HUES64 (cell line): ENCODE measurements at regions not wholly inside any gene's neighbourhood (a gene's known extent, or its start where the extent isn't known, plus 50 kb on each side); places are given as distances from the start of the nearest gene placed in this dataset.

Experiments used
- H3K27ac ChIP-seq: 2 replicates; pipeline ENCODE4 v1.7.0; 2013; ENCODE audit warnings: low read depth, low read length, inconsistent platforms
- H3K27me3 ChIP-seq: 2 replicates; pipeline ENCODE4 v1.6.1; 2013; ENCODE audit warnings: mild to moderate bottlenecking, low read length; ENCODE audit not compliant: insufficient read depth
- H3K36me3 ChIP-seq: 2 replicates; pipeline ENCODE4 v1.6.1; 2013; ENCODE audit warnings: mild to moderate bottlenecking, low read length; ENCODE audit not compliant: insufficient read depth
- H3K4me1 ChIP-seq: 2 replicates; pipeline ENCODE4 v1.6.1; 2013; ENCODE audit warnings: mild to moderate bottlenecking, low read length, moderate library complexity; ENCODE audit not compliant: insufficient read depth
- H3K4me3 ChIP-seq: 2 replicates; pipeline ENCODE4 v1.5.1; 2013; ENCODE audit warnings: mild to moderate bottlenecking, low read length, moderate library complexity
- H3K9ac ChIP-seq: 2 replicates; pipeline ENCODE4 v1.6.1; 2013; ENCODE audit warnings: mild to moderate bottlenecking, low read depth, low read length
- H3K9me3 ChIP-seq: 2 replicates; pipeline ENCODE4 v1.6.1; 2013; ENCODE audit warnings: low read depth, low read length; ENCODE audit not compliant: insufficient read depth
- WGBS: fragments of 150-250, 120-280 bp; methylation state at CpG from one replicate; pipeline ENCODE4 v1.1.7; 2013; ENCODE audit warnings: missing lambda C conversion rate; 5-methylcytosine and 5-hydroxymethylcytosine counted together

- Histone ChIP-seq H3K27ac (no peak overlapping the region), H3K4me1 (no peaks in the 10 kb centered on the region), H3K9ac (no peak overlapping the region), H3K36me3 (no peaks in the 10 kb centered on the region), H3K27me3 (no peaks in the 10 kb centered on the region), H3K4me3 (no peak overlapping the region), H3K9me3 (0 out of 2 replicates have a peak, but pooled peaks cover 5% of the 10 kb centered on the region)
- 91% methylated on average over 2 of the region's 2 CpGs for WGBS
These were observed 481.6 kb upstream of the MYT1L start for GRCh38 chr2:2812648-2813047.

GRCh38 chr2:2812117-2812516, 481.0 kb upstream of the MYT1L start:
- Histone ChIP-seq H3K9me3 (0 out of 2 replicates have a peak, but pooled peaks cover 5% of the 10 kb centered on the region), H3K27me3 (no peaks in the 10 kb centered on the region), H3K4me1 (no peaks in the 10 kb centered on the region), H3K36me3 (no peaks in the 10 kb centered on the region), H3K9ac (no peak overlapping the region), H3K4me3 (no peak overlapping the region), H3K27ac (no peak overlapping the region)
- 66% methylated on average over 3 of the region's 3 CpGs for WGBS

GRCh38 chr2:2810504-2810903, 479.4 kb upstream of the MYT1L start:
- H3K27me3 ChIP-seq = no peaks in the 10 kb centered on the region
- 0 out of 2 replicates have a peak, but pooled peaks cover 5% of the 10 kb centered on the region for H3K9me3 ChIP-seq
- H3K27ac ChIP-seq = no peak overlapping the region
- H3K36me3 ChIP-seq = no peaks in the 10 kb centered on the region
- H3K9ac ChIP-seq = no peak overlapping the region
- 81% methylated on average over 6 of the region's 6 CpGs for WGBS
- no peak overlapping the region for H3K4me3 ChIP-seq
- no peaks in the 10 kb centered on the region for H3K4me1 ChIP-seq

GRCh38 chr2:2809771-2810170, 478.7 kb upstream of the MYT1L start:
- Histone ChIP-seq H3K9me3 (0 out of 2 replicates have a peak, but pooled peaks cover 5% of the 10 kb centered on the region), H3K9ac (no peak overlapping the region), H3K4me1 (no peaks in the 10 kb centered on the region), H3K4me3 (no peak overlapping the region), H3K27ac (no peak overlapping the region), H3K27me3 (no peaks in the 10 kb centered on the region), H3K36me3 (no peaks in the 10 kb centered on the region)
- WGBS = 95% methylated on average over 7 of the region's 7 CpGs

- Histone ChIP-seq H3K9me3 (no peaks in the 10 kb centered on the region; the same call in 1 of the 2 replicates), H3K27ac (no peak overlapping the region), H3K9ac (no peak overlapping the region), H3K4me1 (no peaks in the 10 kb centered on the region), H3K27me3 (no peaks in the 10 kb centered on the region), H3K36me3 (no peaks in the 10 kb centered on the region), H3K4me3 (no peak overlapping the region)
- WGBS = 81% methylated on average over 7 of the region's 7 CpGs
These were observed 477.5 kb upstream of the MYT1L start for GRCh38 chr2:2808551-2809058.

- H3K9ac ChIP-seq = no peak overlapping the region
- H3K27me3 ChIP-seq = no peaks in the 10 kb centered on the region
- no peak overlapping the region for H3K4me3 ChIP-seq
- H3K27ac ChIP-seq = no peak overlapping the region
- 91% methylated on average over 7 of the region's 7 CpGs for WGBS
- peaks cover 6% of the 10 kb centered on the region; the same call in 1 of the 2 replicates for H3K9me3 ChIP-seq
- no peaks in the 10 kb centered on the region for H3K36me3 ChIP-seq
- H3K4me1 ChIP-seq = no peaks in the 10 kb centered on the region
These were observed 475.6 kb upstream of the MYT1L start for GRCh38 chr2:2806711-2807110.

GRCh38 chr2:2805263-2805662, 474.2 kb upstream of the MYT1L start:
- no peaks in the 10 kb centered on the region for H3K27me3 ChIP-seq
- H3K9me3 ChIP-seq = peaks cover 10% of the 10 kb centered on the region; the same call in 1 of the 2 replicates
- WGBS = 84% methylated on average over 5 of the region's 5 CpGs

GRCh38 chr2:2804528-2804927, 473.5 kb upstream of the MYT1L start:
- WGBS = 96% methylated on average over 15 of the region's 15 CpGs
- Histone ChIP-seq H3K27me3 (no peaks in the 10 kb centered on the region), H3K9me3 (peaks cover 10% of the 10 kb centered on the region; the same call in 1 of the 2 replicates), H3K9ac (no peak overlapping the region), H3K27ac (no peak overlapping the region), H3K36me3 (no peaks in the 10 kb centered on the region), H3K4me3 (no peak overlapping the region), H3K4me1 (no peaks in the 10 kb centered on the region)

More at GRCh38 chr2:2805263-2805662, 474.2 kb upstream of the MYT1L start:
- Histone ChIP-seq H3K4me3 (no peak overlapping the region), H3K36me3 (no peaks in the 10 kb centered on the region), H3K9ac (no peak overlapping the region), H3K27ac (no peak overlapping the region), H3K4me1 (no peaks in the 10 kb centered on the region)

GRCh38 chr2:2801458-2801857, 470.4 kb upstream of the MYT1L start:
- 98% methylated on average over 3 of the region's 3 CpGs for WGBS
- Histone ChIP-seq H3K36me3 (no peaks in the 10 kb centered on the region), H3K9ac (no peak overlapping the region), H3K9me3 (peaks cover 10% of the 10 kb centered on the region; the same call in 1 of the 2 replicates), H3K4me1 (no peaks in the 10 kb centered on the region), H3K27me3 (no peaks in the 10 kb centered on the region), H3K27ac (no peak overlapping the region), H3K4me3 (no peak overlapping the region)

- WGBS = 96% methylated on average over 3 of the region's 3 CpGs
- no peaks in the 10 kb centered on the region for H3K27me3 ChIP-seq
- no peak overlapping the region for H3K9ac ChIP-seq
- H3K4me3 ChIP-seq = no peak overlapping the region
- H3K27ac ChIP-seq = no peak overlapping the region
- no peaks in the 10 kb centered on the region for H3K36me3 ChIP-seq
- H3K4me1 ChIP-seq = no peaks in the 10 kb centered on the region
- H3K9me3 ChIP-seq = peaks cover 10% of the 10 kb centered on the region; the same call in 1 of the 2 replicates
These were observed 469.6 kb upstream of the MYT1L start for GRCh38 chr2:2800697-2801096.

- WGBS = 85% methylated on average over 1 of the region's 1 CpG
- H3K9me3 ChIP-seq = peaks cover 10% of the 10 kb centered on the region; the same call in 1 of the 2 replicates
- no peaks in the 10 kb centered on the region for H3K27me3 ChIP-seq
- H3K4me3 ChIP-seq = no peak overlapping the region
- H3K9ac ChIP-seq = no peak overlapping the region
- H3K27ac ChIP-seq = no peak overlapping the region
- H3K4me1 ChIP-seq = no peaks in the 10 kb centered on the region
- H3K36me3 ChIP-seq = no peaks in the 10 kb centered on the region
These were observed 468.9 kb upstream of the MYT1L start for GRCh38 chr2:2800001-2800400.
